GM19328 (cell line): ENCODE measurements at regions not wholly inside any gene's neighbourhood (a gene's known extent, or its start where the extent isn't known, plus 50 kb on each side); places are given as distances from the start of the nearest gene placed in this dataset.

Source experiments
- ATAC-seq: cut with Tn5 transposase; IDR thresholded peaks from one replicate; pipeline ENCODE4 v1.9.1; 2021; ENCODE audit warnings: mild to moderate bottlenecking, moderate library complexity; ENCODE audit not compliant: unreplicated experiment

DNA sequence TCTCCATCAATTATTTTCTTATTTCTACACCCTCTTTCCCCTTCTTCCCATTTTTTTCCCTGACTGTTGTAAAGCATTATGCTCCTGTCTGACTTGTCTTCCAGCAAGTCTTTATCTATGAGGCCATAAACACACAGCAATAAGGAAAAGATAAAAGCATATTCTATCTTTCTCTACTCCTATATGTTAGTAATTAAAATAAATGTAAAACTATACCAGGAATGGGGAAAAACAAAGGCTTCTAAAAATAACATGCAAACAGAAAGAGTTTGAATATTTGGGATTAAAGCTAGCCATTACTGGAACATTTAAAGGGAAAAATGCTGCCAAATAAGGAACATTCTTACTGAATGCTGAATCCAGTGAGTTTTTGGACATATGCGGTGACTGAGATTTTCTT is 471.7 kb upstream of the HS3ST1 start:
- no peak for ATAC-seq

DNA sequence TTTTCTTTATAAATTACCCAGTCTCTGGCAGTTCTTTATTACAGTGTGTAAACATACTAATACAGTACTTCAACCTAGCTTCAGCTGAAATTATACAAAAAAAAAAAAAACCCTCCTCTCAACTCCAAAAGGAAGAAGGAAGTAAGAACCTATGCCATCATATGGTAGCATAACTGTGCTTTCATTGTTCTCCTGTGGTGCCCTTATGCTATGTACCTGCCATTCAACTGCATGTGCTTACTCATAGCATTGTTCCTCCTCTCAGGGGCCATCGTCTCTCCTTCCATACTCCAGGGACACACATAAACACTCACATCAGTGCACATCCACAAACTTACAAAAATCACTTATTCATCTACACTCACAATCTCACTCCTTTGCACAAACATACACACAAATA is 470.1 kb upstream of the HS3ST1 start:
- no peak for ATAC-seq

DNA sequence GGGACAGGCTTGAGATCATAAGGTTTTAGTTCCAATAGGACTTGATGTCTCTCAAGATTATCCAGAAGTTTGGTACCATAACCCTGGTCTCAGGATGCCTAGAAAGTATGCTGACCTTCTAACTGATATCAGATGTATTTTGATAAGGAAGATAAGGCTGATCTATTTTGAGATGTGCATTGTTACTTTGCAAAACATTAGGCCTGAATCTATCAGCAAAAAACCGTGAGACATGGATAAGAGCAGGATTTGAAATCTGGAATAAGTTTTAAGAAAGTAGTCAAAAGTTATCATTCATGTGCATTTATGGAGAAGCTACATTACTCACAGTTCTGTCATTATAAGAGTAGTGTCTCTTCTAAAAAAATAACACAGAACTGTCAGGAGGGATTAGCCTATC is 467.1 kb upstream of the HS3ST1 start:
- no peak for ATAC-seq

DNA sequence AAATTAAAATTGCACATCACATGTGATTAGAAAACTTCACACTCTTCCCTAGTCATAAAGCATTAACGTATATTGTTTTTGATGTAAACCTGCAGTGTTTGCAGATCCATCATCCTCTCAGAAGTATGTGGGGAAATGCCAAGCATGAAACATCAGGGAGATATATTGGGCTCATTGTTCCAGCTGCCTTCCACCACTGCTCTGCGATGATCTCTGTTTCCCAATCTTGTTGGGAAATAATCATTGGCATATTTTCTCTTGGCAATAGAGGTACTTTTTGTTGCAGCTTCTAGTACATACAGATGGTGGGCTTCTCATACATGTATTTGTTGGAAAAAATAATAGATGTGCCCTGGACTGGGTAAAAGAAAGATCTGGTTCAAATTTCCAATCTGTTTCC is 466.3 kb upstream of the HS3ST1 start:
- no peak for ATAC-seq

DNA sequence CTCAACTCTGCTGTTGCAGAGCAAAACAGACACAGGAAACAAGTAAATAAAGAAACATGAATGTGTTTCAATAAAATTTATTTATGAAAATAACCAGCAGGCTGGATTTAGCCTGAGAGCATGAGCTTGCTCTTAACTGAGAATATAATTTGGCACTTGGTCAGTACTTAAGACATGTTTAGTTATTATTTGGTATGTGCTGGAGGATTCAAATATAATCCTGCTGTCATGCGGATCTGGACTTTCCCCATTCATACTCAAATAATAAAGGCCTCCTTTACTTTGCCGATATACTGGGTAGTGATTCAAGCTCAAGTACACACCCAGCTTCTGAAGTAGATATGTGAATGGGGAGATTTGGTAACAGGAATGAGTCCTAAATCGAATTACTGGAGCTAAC is 465.5 kb upstream of the HS3ST1 start:
- ATAC-seq, result no peak

GRCh38 chr4:11889099-11889498 is 460.4 kb upstream of the HS3ST1 start:
- ATAC-seq, result no peak

- ATAC-seq, result no peak
Measured at GRCh38 chr4:11881947-11882346, 453.3 kb upstream of the HS3ST1 start.

- ATAC-seq, result no peak
Measured at GRCh38 chr4:11881364-11881763, 452.7 kb upstream of the HS3ST1 start.

GRCh38 chr4:11878241-11878640 is 449.5 kb upstream of the HS3ST1 start:
- no peak for ATAC-seq

DNA sequence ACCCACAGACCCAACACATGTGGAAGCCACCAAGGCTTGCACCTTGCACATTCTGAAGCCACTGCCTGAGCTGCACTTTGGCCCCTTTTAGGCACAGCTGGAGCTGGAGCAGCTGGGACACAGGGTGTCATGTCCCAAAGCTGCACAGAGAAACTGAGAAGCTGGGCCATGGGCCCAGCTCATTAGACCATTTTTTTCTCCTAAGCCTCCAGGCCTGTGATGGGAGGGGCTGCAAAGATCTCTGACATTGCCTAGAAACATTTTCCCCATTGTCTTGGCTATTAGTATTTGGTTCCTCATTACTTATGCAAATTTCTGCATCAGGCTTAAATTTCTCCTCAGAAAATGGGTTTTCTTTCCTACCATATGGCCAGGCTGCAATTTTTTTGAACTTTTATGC is 447.4 kb upstream of the HS3ST1 start:
- no peak for ATAC-seq

DNA sequence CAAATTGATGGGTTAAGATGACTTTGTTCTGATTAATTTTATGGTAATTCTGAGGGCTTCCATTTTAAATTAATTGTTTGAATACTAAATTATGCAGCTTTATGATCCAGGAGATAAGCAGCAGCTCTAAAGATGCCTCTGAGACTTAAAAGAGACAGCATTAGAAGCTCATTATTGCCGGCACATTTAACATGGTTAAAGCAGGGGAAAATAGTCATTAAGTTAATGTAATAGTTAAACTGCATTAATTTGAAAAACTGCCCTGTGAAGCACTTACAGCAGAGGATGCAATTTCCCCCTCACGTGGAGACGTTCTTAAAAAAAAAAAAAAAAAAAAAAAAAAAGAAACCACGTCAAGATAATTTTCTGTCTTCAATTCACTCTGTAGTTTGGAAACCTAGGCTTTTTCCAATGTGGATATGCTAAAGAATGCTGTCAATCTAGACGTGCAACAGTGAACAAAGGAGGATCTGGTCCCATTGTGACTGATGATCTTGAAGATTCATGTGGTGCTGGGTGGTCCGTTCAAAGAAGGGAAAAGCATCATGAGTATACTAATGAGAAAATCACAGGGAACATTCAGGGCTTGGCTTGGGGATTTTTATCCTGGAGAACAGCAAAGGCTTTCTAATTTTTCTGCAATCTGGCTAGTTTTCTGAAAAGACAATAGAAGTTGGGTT is 440.6 kb upstream of the HS3ST1 start:
- ATAC-seq, result no peak

DNA sequence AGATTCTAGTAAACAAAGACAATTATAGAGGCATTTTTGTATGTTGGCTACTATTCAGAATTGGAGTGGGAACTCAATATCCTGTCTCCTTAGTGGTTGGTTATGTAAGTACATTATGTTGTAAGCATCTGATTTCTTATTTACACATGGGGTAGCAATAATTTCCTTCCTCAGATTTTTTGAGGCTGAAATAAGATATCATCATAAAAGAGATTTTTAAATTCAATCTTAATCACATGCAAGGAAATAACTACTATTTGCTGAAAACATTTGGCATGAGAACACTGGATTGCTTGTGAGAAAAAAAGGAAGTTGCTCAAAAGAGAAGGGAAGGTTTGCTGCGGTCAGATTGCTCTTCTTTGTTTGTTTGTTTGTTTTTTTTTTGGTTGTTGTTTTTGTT is 437.7 kb upstream of the HS3ST1 start:
- no peak for ATAC-seq

DNA sequence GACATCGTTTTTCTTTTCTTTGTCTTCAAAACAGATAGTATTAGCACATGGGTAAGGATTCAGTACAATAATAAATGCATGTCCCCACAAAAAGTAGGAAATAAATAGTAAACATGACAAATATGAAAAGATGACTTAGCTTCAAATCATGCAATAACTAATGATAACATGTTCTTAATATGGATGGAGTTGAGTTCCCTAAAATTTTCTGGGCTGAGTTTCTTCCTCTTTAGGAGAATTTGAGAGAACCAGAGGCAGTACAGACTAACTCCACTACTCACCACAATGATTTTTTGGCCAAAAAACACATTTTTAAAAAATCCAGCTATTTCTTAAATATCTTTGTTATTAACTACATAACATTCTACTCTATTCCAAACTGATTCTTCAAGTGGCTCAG is 432.3 kb upstream of the HS3ST1 start:
- no peak for ATAC-seq

GRCh38 chr4:11857881-11858280 is 429.2 kb upstream of the HS3ST1 start:
- no peak for ATAC-seq

DNA sequence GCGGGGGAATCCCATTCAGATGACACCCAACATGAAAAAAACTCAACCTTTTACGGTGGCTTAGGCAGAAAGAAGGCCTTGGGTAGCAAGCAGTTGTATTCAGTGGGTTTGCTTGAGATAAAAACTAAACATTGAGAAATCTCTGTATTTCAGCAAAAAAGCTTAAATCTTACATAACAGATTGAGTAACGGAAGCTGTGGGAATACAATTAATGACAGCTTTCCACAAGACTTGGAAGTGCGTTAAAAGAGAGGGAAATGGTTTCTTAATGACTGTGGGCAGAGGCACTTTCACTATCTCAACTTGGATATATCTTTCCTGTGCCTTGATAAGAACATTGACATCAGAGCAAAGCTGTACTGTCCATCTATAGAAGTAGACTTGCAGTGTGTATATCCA is 418.5 kb upstream of the HS3ST1 start:
- ATAC-seq, result no peak

- ATAC-seq, result no peak
Measured at GRCh38 chr4:11843927-11844326, 415.2 kb upstream of the HS3ST1 start.

DNA sequence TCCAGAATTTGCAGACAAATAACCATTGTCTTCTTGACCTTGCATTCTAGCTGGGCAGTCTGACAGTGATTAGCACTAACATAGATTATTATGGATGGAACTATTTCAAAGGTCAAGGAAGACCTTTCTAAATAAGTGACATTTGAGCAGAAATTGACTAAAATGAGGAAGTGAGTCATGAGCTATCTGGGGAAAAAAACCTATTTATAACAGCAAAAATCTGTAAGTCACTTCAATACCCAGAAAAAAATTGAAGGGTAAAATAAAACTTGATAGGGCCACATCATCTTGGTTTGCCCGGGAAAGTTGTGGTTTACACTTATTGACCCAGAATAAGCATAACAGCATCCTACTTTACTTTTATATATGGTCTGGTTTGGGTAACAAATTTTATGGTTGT is 414.6 kb upstream of the HS3ST1 start:
- no peak for ATAC-seq

DNA sequence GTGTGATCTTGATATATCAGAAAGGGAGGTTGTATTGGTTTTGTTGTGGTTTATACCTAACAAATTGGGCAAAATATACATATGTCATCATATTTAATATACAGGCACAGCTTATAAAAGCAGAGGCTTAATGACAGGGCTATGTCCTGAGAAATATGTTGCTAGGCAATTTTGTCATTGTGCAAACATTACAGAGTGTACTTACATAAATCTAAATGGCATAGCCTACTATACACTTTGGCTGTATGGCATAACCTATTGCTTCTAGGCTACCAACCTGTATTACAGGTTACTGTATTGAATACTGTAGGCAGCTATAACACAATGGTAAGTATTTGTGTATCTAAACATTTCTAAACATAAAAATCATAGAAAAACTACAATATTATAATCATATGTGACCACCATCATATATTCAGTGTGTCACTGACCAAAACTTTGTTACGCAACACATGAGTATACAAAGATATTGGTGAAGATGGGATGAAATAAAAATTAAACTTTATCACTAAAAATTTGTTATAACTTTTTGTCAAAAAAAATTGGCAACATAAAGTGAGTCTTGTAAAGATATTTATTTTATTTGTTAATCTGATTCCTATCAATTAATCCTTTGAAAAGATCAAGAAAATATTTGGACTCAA is 414.0 kb upstream of the HS3ST1 start:
- no peak for ATAC-seq

GRCh38 chr4:11839889-11840288 is 411.2 kb upstream of the HS3ST1 start:
- no peak for ATAC-seq

DNA sequence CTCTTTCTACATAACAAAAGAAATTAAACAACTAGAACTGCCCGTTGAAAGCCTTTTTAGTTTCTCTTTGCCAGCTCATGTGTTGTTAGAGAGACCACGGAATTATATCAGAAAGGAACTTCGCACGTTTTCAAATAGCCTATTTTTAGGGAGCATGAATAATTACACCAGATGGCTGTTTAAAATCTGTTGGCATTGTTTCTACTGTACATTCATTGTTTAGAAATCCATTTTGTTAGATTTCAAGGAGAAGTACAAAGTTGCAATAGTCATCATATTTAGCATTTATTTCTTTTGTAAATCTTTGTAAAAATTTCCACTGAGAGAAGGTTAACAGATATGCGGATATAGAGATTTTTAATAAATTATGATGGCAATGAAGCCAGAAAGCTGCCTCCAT is 403.0 kb upstream of the HS3ST1 start:
- ATAC-seq, result no peak

DNA sequence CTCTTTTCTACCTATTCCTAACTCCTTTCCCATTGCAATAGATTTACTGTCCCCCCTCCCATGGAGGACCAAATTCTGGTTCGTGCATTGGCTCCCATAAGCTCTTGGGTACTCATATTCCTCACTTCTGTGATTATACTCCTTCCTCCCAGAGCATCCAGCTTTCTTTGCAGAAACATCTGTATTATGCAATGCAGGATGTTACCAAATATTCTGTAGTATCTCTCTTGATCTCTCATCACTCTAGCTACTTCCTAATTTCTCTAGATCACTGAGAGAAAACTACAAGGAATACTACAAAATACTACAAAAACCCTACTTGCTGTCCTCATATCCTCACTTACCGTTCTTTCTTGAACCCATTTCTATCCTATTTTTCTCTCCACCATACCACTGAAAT is 395.9 kb upstream of the HS3ST1 start:
- ATAC-seq, result no peak

- no peak for ATAC-seq
Measured at GRCh38 chr4:11821772-11822430, 393.2 kb upstream of the HS3ST1 start.
